ENCODE measurements at regions not wholly inside any gene's neighbourhood (a gene's known extent, or its start where the extent isn't known, plus 50 kb on each side); places are given as distances from the start of the nearest gene placed in this dataset.
A peak's percentile ranks its signal among the peaks of the same experiment; 100 is the strongest.

GRCh38 chr6:71399279-71399678, 110.7 kb downstream of the OGFRL1 start:
- no peak for DNase-seq

- DNase-seq, result no peak
Observed at GRCh38 chr6:71400852-71401251, 112.2 kb downstream of the OGFRL1 start.

- DNase-seq, result no peak
Observed at GRCh38 chr6:71402096-71402495, 113.5 kb downstream of the OGFRL1 start.

- no peak for DNase-seq
Observed at GRCh38 chr6:71403422-71404134, 115.0 kb downstream of the OGFRL1 start.

GRCh38 chr6:71404145-71404966, 115.7 kb downstream of the OGFRL1 start:
- DNase-seq, result no peak

- DNase-seq, result no peak
Observed at GRCh38 chr6:71404967-71405278, 116.3 kb downstream of the OGFRL1 start.

GRCh38 chr6:71405416-71405815, 116.8 kb downstream of the OGFRL1 start:
- DNase-seq, result no peak

- DNase-seq, result no peak
Observed at GRCh38 chr6:71406865-71407860, 118.6 kb downstream of the OGFRL1 start.

- DNase-seq, result no peak
Observed at GRCh38 chr6:71408787-71409723, 120.4 kb downstream of the OGFRL1 start.

GRCh38 chr6:71410164-71410566, 121.6 kb downstream of the OGFRL1 start:
- DNase-seq, result no peak

GRCh38 chr6:71410681-71411080, 122.1 kb downstream of the OGFRL1 start:
- no peak for DNase-seq

GRCh38 chr6:71411882-71412281, 123.3 kb downstream of the OGFRL1 start:
- no peak for DNase-seq

GRCh38 chr6:71412559-71413140, 124.0 kb downstream of the OGFRL1 start:
- no peak for DNase-seq

- no peak for DNase-seq
Observed at GRCh38 chr6:71414486-71414885, 125.9 kb downstream of the OGFRL1 start.

- no peak for DNase-seq
Observed at GRCh38 chr6:71419217-71420094, 130.8 kb downstream of the OGFRL1 start.

- DNase-seq, result no peak
Observed at GRCh38 chr6:71420095-71420692, 131.6 kb downstream of the OGFRL1 start.

- peak; percentile 79 for DNase-seq
Observed at GRCh38 chr6:71420693-71421328, 132.2 kb downstream of the OGFRL1 start.

- DNase-seq, result no peak
Observed at GRCh38 chr6:71421611-71422010, 133.0 kb downstream of the OGFRL1 start.

- no peak for DNase-seq
Observed at GRCh38 chr6:71430018-71430417, 141.4 kb downstream of the OGFRL1 start.

- DNase-seq, result no peak
Observed at GRCh38 chr6:71433441-71433840, 144.8 kb downstream of the OGFRL1 start.
